Ovary (tissue), 3 donors: ENCODE measurements at regions not wholly inside any gene's neighbourhood (a gene's known extent, or its start where the extent isn't known, plus 50 kb on each side); places are given as distances from the start of the nearest gene placed in this dataset.

Experiments used
- POLR2A ChIP-seq: fragments of 450-650 bp; IDR thresholded peaks from one replicate; pipeline ENCODE4 v1.6.1; 2017; ENCODE audit warnings: antibody characterized with exemption, mild to moderate bottlenecking, moderate library complexity
- TF ChIP-seq, protein P1 (sequence below), 3 donors: fragments of 450-650 bp in 2 of 3; fragments of 200-600 bp in 1 of 3; IDR thresholded peaks; one replicate each; pipeline versions ENCODE4 v1.5.1 to v1.8.0; 2016 to 2022; ENCODE audit warnings: antibody characterized with exemption in 3 of 3, mild to moderate bottlenecking in 1 of 3
- donor health status: DM: no; HTN: no; CAD: no.

GRCh38 chr15:98403169-98403568 lies 245.2 kb upstream of the IGF1R start:
- TF ChIP-seq, protein P1, sequence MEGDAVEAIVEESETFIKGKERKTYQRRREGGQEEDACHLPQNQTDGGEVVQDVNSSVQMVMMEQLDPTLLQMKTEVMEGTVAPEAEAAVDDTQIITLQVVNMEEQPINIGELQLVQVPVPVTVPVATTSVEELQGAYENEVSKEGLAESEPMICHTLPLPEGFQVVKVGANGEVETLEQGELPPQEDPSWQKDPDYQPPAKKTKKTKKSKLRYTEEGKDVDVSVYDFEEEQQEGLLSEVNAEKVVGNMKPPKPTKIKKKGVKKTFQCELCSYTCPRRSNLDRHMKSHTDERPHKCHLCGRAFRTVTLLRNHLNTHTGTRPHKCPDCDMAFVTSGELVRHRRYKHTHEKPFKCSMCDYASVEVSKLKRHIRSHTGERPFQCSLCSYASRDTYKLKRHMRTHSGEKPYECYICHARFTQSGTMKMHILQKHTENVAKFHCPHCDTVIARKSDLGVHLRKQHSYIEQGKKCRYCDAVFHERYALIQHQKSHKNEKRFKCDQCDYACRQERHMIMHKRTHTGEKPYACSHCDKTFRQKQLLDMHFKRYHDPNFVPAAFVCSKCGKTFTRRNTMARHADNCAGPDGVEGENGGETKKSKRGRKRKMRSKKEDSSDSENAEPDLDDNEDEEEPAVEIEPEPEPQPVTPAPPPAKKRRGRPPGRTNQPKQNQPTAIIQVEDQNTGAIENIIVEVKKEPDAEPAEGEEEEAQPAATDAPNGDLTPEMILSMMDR (IDR thresholded peaks at IDR 0.05): no peak
- no peak for TF ChIP-seq POLR2A
